ENCODE measurements at regions not wholly inside any gene's neighbourhood (a gene's known extent, or its start where the extent isn't known, plus 50 kb on each side); places are given as distances from the start of the nearest gene placed in this dataset.

- peaks cover 0 to 8% of the 10 kb centered on the region in 2 donors for H3K9me3 ChIP-seq (ENCODE audit: control insufficient read depth in 2 of 2, insufficient read depth in 1 of 2, low read length in 1 of 2)
- H3K4me1 ChIP-seq (ENCODE audit: control insufficient read depth in 2 of 2, insufficient read depth in 2 of 2, low read length in 2 of 2), result no peaks in the 10 kb centered on the region
- no peak overlapping the region for H3K4me3 ChIP-seq (ENCODE audit: low read length in 2 of 2)
- no peak for DNase-seq (ENCODE audit: low read depth in 6 of 9, low spot score in 9 of 9)
- no peak overlapping the region for H3K27ac ChIP-seq (ENCODE audit: low read depth in 1 of 2, low read length in 1 of 2)
- WGBS, result 9% methylated on average over 1 of the region's 1 CpG
- H3K36me3 ChIP-seq (ENCODE audit: control insufficient read depth in 2 of 2, insufficient read depth in 2 of 2, low read length in 1 of 2), result no peaks in the 10 kb centered on the region
- H3K27me3 ChIP-seq (ENCODE audit: control insufficient read depth in 2 of 2, insufficient read depth in 1 of 2, low read length in 1 of 2), result no peaks in the 10 kb centered on the region
Observed at GRCh38 chr2:221130431-221130830, 441.7 kb downstream of the EPHA4 start.

GRCh38 chr2:221133941-221134340 is 438.2 kb downstream of the EPHA4 start:
- no peak overlapping the region for H3K27ac ChIP-seq (ENCODE audit: low read depth in 1 of 2, low read length in 1 of 2)
- no peak for DNase-seq (ENCODE audit: low read depth in 6 of 9, low spot score in 9 of 9)
- 78% methylated on average over 2 of the region's 2 CpGs for WGBS
- H3K4me3 ChIP-seq (ENCODE audit: low read length in 2 of 2), result no peak overlapping the region
- no peaks in the 10 kb centered on the region for H3K27me3 ChIP-seq (ENCODE audit: control insufficient read depth in 2 of 2, insufficient read depth in 1 of 2, low read length in 1 of 2)
- H3K36me3 ChIP-seq (ENCODE audit: control insufficient read depth in 2 of 2, insufficient read depth in 2 of 2, low read length in 1 of 2), result no peaks in the 10 kb centered on the region
- H3K4me1 ChIP-seq (ENCODE audit: control insufficient read depth in 2 of 2, insufficient read depth in 2 of 2, low read length in 2 of 2), result no peaks in the 10 kb centered on the region
- H3K9me3 ChIP-seq (ENCODE audit: control insufficient read depth in 2 of 2, insufficient read depth in 1 of 2, low read length in 1 of 2), result no peaks in the 10 kb centered on the region

GRCh38 chr2:221134718-221135117 is 437.4 kb downstream of the EPHA4 start:
- Histone ChIP-seq H3K4me1 (ENCODE audit: control insufficient read depth in 2 of 2, insufficient read depth in 2 of 2, low read length in 2 of 2) (no peaks in the 10 kb centered on the region), H3K9me3 (ENCODE audit: control insufficient read depth in 2 of 2, insufficient read depth in 1 of 2, low read length in 1 of 2) (no peaks in the 10 kb centered on the region), H3K27ac (ENCODE audit: low read depth in 1 of 2, low read length in 1 of 2) (no peak overlapping the region), H3K27me3 (ENCODE audit: control insufficient read depth in 2 of 2, insufficient read depth in 1 of 2, low read length in 1 of 2) (no peaks in the 10 kb centered on the region), H3K36me3 (ENCODE audit: control insufficient read depth in 2 of 2, insufficient read depth in 2 of 2, low read length in 1 of 2) (no peaks in the 10 kb centered on the region), H3K4me3 (ENCODE audit: low read length in 2 of 2) (no peak overlapping the region)
- WGBS, result 98% methylated on average over 3 of the region's 3 CpGs
- DNase-seq (ENCODE audit: low read depth in 6 of 9, low spot score in 9 of 9), result no peak

- DNase-seq (ENCODE audit: low read depth in 6 of 9, low spot score in 9 of 9), result no peak
- H3K4me1 ChIP-seq (ENCODE audit: control insufficient read depth in 2 of 2, insufficient read depth in 2 of 2, low read length in 2 of 2), result no peaks in the 10 kb centered on the region
- 96% methylated on average over 1 of the region's 1 CpG for WGBS
Observed at GRCh38 chr2:221135699-221136098, 436.4 kb downstream of the EPHA4 start.

GRCh38 chr2:221137385-221137784 is 434.7 kb downstream of the EPHA4 start:
- Histone ChIP-seq H3K36me3 (ENCODE audit: control insufficient read depth in 2 of 2, insufficient read depth in 2 of 2, low read length in 1 of 2) (no peaks in the 10 kb centered on the region), H3K27me3 (ENCODE audit: control insufficient read depth in 2 of 2, insufficient read depth in 1 of 2, low read length in 1 of 2) (no peaks in the 10 kb centered on the region), H3K27ac (ENCODE audit: low read depth in 1 of 2, low read length in 1 of 2) (no peak overlapping the region), H3K4me3 (ENCODE audit: low read length in 2 of 2) (no peak overlapping the region), H3K9me3 (ENCODE audit: control insufficient read depth in 2 of 2, insufficient read depth in 1 of 2, low read length in 1 of 2) (no peaks in the 10 kb centered on the region), H3K4me1 (ENCODE audit: control insufficient read depth in 2 of 2, insufficient read depth in 2 of 2, low read length in 2 of 2) (no peaks in the 10 kb centered on the region)
- WGBS, result 62% methylated on average over 2 of the region's 2 CpGs
- DNase-seq (ENCODE audit: low read depth in 6 of 9, low spot score in 9 of 9), result no peak

More at GRCh38 chr2:221135699-221136098, 436.4 kb downstream of the EPHA4 start:
- H3K27me3 ChIP-seq (ENCODE audit: control insufficient read depth in 2 of 2, insufficient read depth in 1 of 2, low read length in 1 of 2), result no peaks in the 10 kb centered on the region
- H3K36me3 ChIP-seq (ENCODE audit: control insufficient read depth in 2 of 2, insufficient read depth in 2 of 2, low read length in 1 of 2), result no peaks in the 10 kb centered on the region
- no peak overlapping the region for H3K27ac ChIP-seq (ENCODE audit: low read depth in 1 of 2, low read length in 1 of 2)
- H3K4me3 ChIP-seq (ENCODE audit: low read length in 2 of 2), result no peak overlapping the region
- H3K9me3 ChIP-seq (ENCODE audit: control insufficient read depth in 2 of 2, insufficient read depth in 1 of 2, low read length in 1 of 2), result no peaks in the 10 kb centered on the region

- Histone ChIP-seq H3K4me3 (ENCODE audit: low read length in 2 of 2) (no peak overlapping the region), H3K36me3 (ENCODE audit: control insufficient read depth in 2 of 2, insufficient read depth in 2 of 2, low read length in 1 of 2) (no peaks in the 10 kb centered on the region), H3K9me3 (ENCODE audit: control insufficient read depth in 2 of 2, insufficient read depth in 1 of 2, low read length in 1 of 2) (no peaks in the 10 kb centered on the region), H3K27ac (ENCODE audit: low read depth in 1 of 2, low read length in 1 of 2) (no peak overlapping the region), H3K4me1 (ENCODE audit: control insufficient read depth in 2 of 2, insufficient read depth in 2 of 2, low read length in 2 of 2) (no peaks in the 10 kb centered on the region), H3K27me3 (ENCODE audit: control insufficient read depth in 2 of 2, insufficient read depth in 1 of 2, low read length in 1 of 2) (no peaks in the 10 kb centered on the region)
- WGBS, result 97% methylated on average over 7 of the region's 7 CpGs
- no peak for DNase-seq (ENCODE audit: low read depth in 6 of 9, low spot score in 9 of 9)
Observed at GRCh38 chr2:221142341-221142740, 429.8 kb downstream of the EPHA4 start.

GRCh38 chr2:221143231-221143630 is 428.9 kb downstream of the EPHA4 start:
- WGBS, result 95% methylated on average over 2 of the region's 2 CpGs
- Histone ChIP-seq H3K4me1 (ENCODE audit: control insufficient read depth in 2 of 2, insufficient read depth in 2 of 2, low read length in 2 of 2) (no peaks in the 10 kb centered on the region), H3K27ac (ENCODE audit: low read depth in 1 of 2, low read length in 1 of 2) (no peak overlapping the region), H3K9me3 (ENCODE audit: control insufficient read depth in 2 of 2, insufficient read depth in 1 of 2, low read length in 1 of 2) (no peaks in the 10 kb centered on the region), H3K4me3 (ENCODE audit: low read length in 2 of 2) (no peak overlapping the region), H3K36me3 (ENCODE audit: control insufficient read depth in 2 of 2, insufficient read depth in 2 of 2, low read length in 1 of 2) (no peaks in the 10 kb centered on the region), H3K27me3 (ENCODE audit: control insufficient read depth in 2 of 2, insufficient read depth in 1 of 2, low read length in 1 of 2) (no peaks in the 10 kb centered on the region)
- DNase-seq (ENCODE audit: low read depth in 6 of 9, low spot score in 9 of 9), result no peak

- no peak overlapping the region for H3K4me3 ChIP-seq (ENCODE audit: low read length in 2 of 2)
- no peaks in the 10 kb centered on the region for H3K9me3 ChIP-seq (ENCODE audit: control insufficient read depth in 2 of 2, insufficient read depth in 1 of 2, low read length in 1 of 2)
- 93% methylated on average over 1 of the region's 1 CpG for WGBS
- H3K36me3 ChIP-seq (ENCODE audit: control insufficient read depth in 2 of 2, insufficient read depth in 2 of 2, low read length in 1 of 2), result no peaks in the 10 kb centered on the region
- H3K27ac ChIP-seq (ENCODE audit: low read depth in 1 of 2, low read length in 1 of 2), result no peak overlapping the region
- H3K27me3 ChIP-seq (ENCODE audit: control insufficient read depth in 2 of 2, insufficient read depth in 1 of 2, low read length in 1 of 2), result no peaks in the 10 kb centered on the region
- H3K4me1 ChIP-seq (ENCODE audit: control insufficient read depth in 2 of 2, insufficient read depth in 2 of 2, low read length in 2 of 2), result no peaks in the 10 kb centered on the region
- no peak for DNase-seq (ENCODE audit: low read depth in 6 of 9, low spot score in 9 of 9)
Observed at GRCh38 chr2:221144909-221145308, 427.2 kb downstream of the EPHA4 start.

GRCh38 chr2:221145396-221145795 is 426.7 kb downstream of the EPHA4 start:
- 97% methylated on average over 1 of the region's 1 CpG for WGBS
- no peaks in the 10 kb centered on the region for H3K27me3 ChIP-seq (ENCODE audit: control insufficient read depth in 2 of 2, insufficient read depth in 1 of 2, low read length in 1 of 2)

GRCh38 chr2:221153226-221153625 is 418.9 kb downstream of the EPHA4 start:
- no peak overlapping the region for H3K27ac ChIP-seq (ENCODE audit: low read depth in 1 of 2, low read length in 1 of 2)
- DNase-seq (ENCODE audit: low read depth in 6 of 9, low spot score in 9 of 9), result no peak
- no peaks in the 10 kb centered on the region for H3K4me1 ChIP-seq (ENCODE audit: control insufficient read depth in 2 of 2, insufficient read depth in 2 of 2, low read length in 2 of 2)
- no peak overlapping the region for H3K4me3 ChIP-seq (ENCODE audit: low read length in 2 of 2)
- H3K9me3 ChIP-seq (ENCODE audit: control insufficient read depth in 2 of 2, insufficient read depth in 1 of 2, low read length in 1 of 2), result no peaks in the 10 kb centered on the region
- 92% methylated on average over 3 of the region's 3 CpGs for WGBS
- H3K36me3 ChIP-seq (ENCODE audit: control insufficient read depth in 2 of 2, insufficient read depth in 2 of 2, low read length in 1 of 2), result no peaks in the 10 kb centered on the region
- H3K27me3 ChIP-seq (ENCODE audit: control insufficient read depth in 2 of 2, insufficient read depth in 1 of 2, low read length in 1 of 2), result no peaks in the 10 kb centered on the region

More at GRCh38 chr2:221145396-221145795, 426.7 kb downstream of the EPHA4 start:
- H3K27ac ChIP-seq (ENCODE audit: low read depth in 1 of 2, low read length in 1 of 2), result no peak overlapping the region
- no peaks in the 10 kb centered on the region for H3K9me3 ChIP-seq (ENCODE audit: control insufficient read depth in 2 of 2, insufficient read depth in 1 of 2, low read length in 1 of 2)
- H3K4me1 ChIP-seq (ENCODE audit: control insufficient read depth in 2 of 2, insufficient read depth in 2 of 2, low read length in 2 of 2), result no peaks in the 10 kb centered on the region
- H3K36me3 ChIP-seq (ENCODE audit: control insufficient read depth in 2 of 2, insufficient read depth in 2 of 2, low read length in 1 of 2), result no peaks in the 10 kb centered on the region
- no peak overlapping the region for H3K4me3 ChIP-seq (ENCODE audit: low read length in 2 of 2)
- no peak for DNase-seq (ENCODE audit: low read depth in 6 of 9, low spot score in 9 of 9)
